Mesendoderm (in vitro differentiated cells): ENCODE measurements at regions not wholly inside any gene's neighbourhood (a gene's known extent, or its start where the extent isn't known, plus 50 kb on each side); places are given as distances from the start of the nearest gene placed in this dataset.

Source experiments
- DNase-seq: peaks from one replicate; pipeline ENCODE4 v3.0.0; 2013
- H2AK5ac ChIP-seq: 2 replicates; pipeline ENCODE4 v1.6.1; 2013; ENCODE audit warnings: low read length, inconsistent platforms
- H2BK120ac ChIP-seq: 2 replicates; pipeline ENCODE4 v1.6.1; 2013; ENCODE audit warnings: low read depth, mild to moderate bottlenecking, low read length, moderate library complexity, mixed read lengths
- H2BK15ac ChIP-seq: replicated peaks from 2 replicates; pipeline ENCODE4 v1.6.1; 2013; ENCODE audit warnings: low read depth, mild to moderate bottlenecking, moderate library complexity
- H2BK5ac ChIP-seq: 2 replicates; pipeline ENCODE4 v1.6.1; 2013; ENCODE audit warnings: low read length, inconsistent platforms
- H3K18ac ChIP-seq: 2 replicates; pipeline ENCODE4 v1.6.1; 2013; ENCODE audit warnings: mild to moderate bottlenecking, low read length, mixed read lengths
- H3K23ac ChIP-seq: one replicate; pipeline ENCODE4 v1.6.1; 2013; ENCODE audit warnings: low read length
- H3K27ac ChIP-seq: 2 replicates; pipeline ENCODE4 v1.5.1; 2013; ENCODE audit warnings: low read depth, mild to moderate bottlenecking, inconsistent platforms, low read length, moderate library complexity
- H3K27me3 ChIP-seq: 2 replicates; pipeline ENCODE4 v1.6.1; 2013; ENCODE audit warnings: low read length, control low read depth, mild to moderate bottlenecking, inconsistent platforms; ENCODE audit not compliant: insufficient read depth, poor library complexity
- H3K36me3 ChIP-seq: 2 replicates; pipeline ENCODE4 v1.6.1; 2013; ENCODE audit warnings: low read length, inconsistent platforms; ENCODE audit not compliant: control insufficient read depth, insufficient read depth
- H3K4ac ChIP-seq: one replicate; pipeline ENCODE4 v1.6.1; 2013; ENCODE audit warnings: low read depth, mild to moderate bottlenecking, low read length, moderate library complexity
- H3K4me1 ChIP-seq: 2 replicates; pipeline ENCODE4 v1.6.1; 2013; ENCODE audit warnings: low read depth, low read length, inconsistent platforms; ENCODE audit not compliant: control insufficient read depth
- H3K4me2 ChIP-seq: 2 replicates; pipeline ENCODE4 v1.6.1; 2013; ENCODE audit warnings: low read length
- H3K4me3 ChIP-seq: 2 replicates; pipeline ENCODE4 v1.5.1; 2013; ENCODE audit warnings: mild to moderate bottlenecking, low read length
- H3K56ac ChIP-seq: one replicate; pipeline ENCODE4 v1.6.1; 2013; ENCODE audit warnings: low read length
- H3K79me1 ChIP-seq: 2 replicates; pipeline ENCODE4 v1.6.1; 2013; ENCODE audit warnings: low read length, inconsistent platforms
- H3K79me2 ChIP-seq: 2 replicates; pipeline ENCODE4 v1.6.1; 2013; ENCODE audit warnings: mild to moderate bottlenecking, low read length; ENCODE audit not compliant: control insufficient read depth, insufficient read depth
- H3K9ac ChIP-seq: 2 replicates; pipeline ENCODE4 v1.6.1; 2013; ENCODE audit warnings: low read length, inconsistent platforms
- H4K5ac ChIP-seq: one replicate; pipeline ENCODE4 v1.6.1; 2013; ENCODE audit warnings: low read length
- H4K8ac ChIP-seq: one replicate; pipeline ENCODE4 v1.6.1; 2013; ENCODE audit warnings: low read depth, mild to moderate bottlenecking, control low read depth, low read length, moderate library complexity
- WGBS: extraction: QIAGEN DNeasy Blood & Tissue Kit; methylation state at CpG from one replicate; pipeline ENCODE4 v1.1.7; 2013; ENCODE audit warnings: low lambda C conversion rate, missing lambda C conversion rate; ENCODE audit not compliant: insufficient coverage; ENCODE audit errors: extremely low coverage; 5-methylcytosine and 5-hydroxymethylcytosine counted together

DNA sequence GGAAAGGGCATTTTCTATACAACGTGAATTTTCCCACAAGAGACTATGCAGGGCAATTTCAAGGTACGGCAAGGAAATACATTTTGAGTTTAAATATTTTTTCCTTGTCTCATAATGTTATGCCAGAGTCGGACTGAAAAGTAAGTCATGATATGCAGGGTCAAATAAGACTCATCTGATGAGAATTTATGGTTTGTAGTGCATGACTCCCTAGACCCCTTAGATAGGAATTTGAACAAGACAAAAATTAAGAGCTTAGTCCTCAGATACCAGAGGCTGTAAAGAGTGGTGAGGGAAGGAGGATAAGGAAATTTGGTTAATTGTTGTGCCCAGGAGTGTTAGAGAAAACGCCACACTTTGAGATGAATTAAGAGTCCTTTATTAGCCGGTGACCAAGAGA is 616.6 kb downstream of the XPNPEP1 start:
- DNase-seq, result peak; percentile 62
- no CpG with 5 or more reads among the region's 5 CpGs for WGBS

DNA sequence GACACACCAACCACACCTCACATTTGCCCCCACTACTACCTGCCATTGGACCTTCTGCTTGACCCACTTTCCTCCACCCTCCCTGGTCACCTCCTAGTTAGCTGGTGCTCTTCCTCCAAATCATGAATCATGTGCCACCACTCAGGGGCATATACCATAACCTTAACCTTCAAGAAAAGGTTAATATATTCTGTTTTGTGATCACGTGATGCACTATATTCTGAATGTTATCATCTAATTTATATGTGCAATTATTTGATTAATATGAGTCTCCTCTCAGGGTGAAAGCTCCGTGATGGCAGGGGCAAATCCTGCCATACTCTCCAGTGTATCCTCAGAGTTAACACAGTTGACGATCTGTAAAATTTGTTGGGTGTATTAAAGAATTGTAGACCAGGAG is 635.5 kb downstream of the XPNPEP1 start:
- Histone ChIP-seq H2BK5ac (no peak overlapping the region), H3K23ac (no peak overlapping the region)

More for the DNA sequence above, 616.6 kb downstream of the XPNPEP1 start:
- Histone ChIP-seq H3K27me3 (no peaks in the 10 kb centered on the region), H3K9ac (no peak overlapping the region), H2BK120ac (peak overlapping the region; percentile 61), H3K27ac (peak overlapping the region; percentile 81), H4K5ac (no peak overlapping the region), H3K4ac (peak overlapping the region; percentile 16), H2BK15ac (no peak overlapping the region), H3K79me2 (no peaks in the 10 kb centered on the region), H3K18ac (peak overlapping the region; percentile 60), H4K8ac (no peak overlapping the region), H3K23ac (no peak overlapping the region), H3K79me1 (no peaks in the 10 kb centered on the region), H2BK5ac (peak overlapping the region; percentile 70), H3K4me3 (no peak overlapping the region), H3K36me3 (no peaks in the 10 kb centered on the region), H3K56ac (peak overlapping the region; percentile 52), H3K4me1 (peaks cover 12% of the 10 kb centered on the region), H3K4me2 (no peak overlapping the region), H2AK5ac (no peak overlapping the region)

DNA sequence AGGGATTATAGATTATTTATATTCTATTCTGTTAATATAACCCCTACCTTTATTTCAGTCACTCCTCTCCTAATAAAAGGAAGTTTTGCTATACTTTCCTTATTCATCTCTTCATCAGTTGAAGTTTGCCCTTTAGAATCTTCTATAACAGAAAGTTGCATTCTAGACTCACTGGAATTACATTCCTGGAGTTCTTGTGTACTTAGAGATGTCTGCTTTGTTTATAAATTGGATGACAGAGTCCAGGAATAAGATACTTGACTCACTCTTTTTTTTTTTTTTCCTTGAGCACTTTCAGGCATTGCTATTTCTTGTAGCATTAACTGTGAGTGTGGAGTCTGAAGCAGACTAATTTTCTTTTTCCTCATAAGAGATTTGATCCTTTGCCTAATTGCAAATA is 640.8 kb downstream of the XPNPEP1 start:
- H3K27ac ChIP-seq, result no peak overlapping the region

More for the DNA sequence above, 635.5 kb downstream of the XPNPEP1 start:
- no peak overlapping the region for H3K56ac ChIP-seq
- no CpG with 5 or more reads among the region's 3 CpGs for whole genome bisulfite sequencing
- no peak overlapping the region for H3K4ac ChIP-seq
- no peak overlapping the region for H2AK5ac ChIP-seq
- H3K36me3 ChIP-seq, result no peaks in the 10 kb centered on the region
- H3K79me1 ChIP-seq, result no peaks in the 10 kb centered on the region
- H3K4me2 ChIP-seq, result no peak overlapping the region
- H3K79me2 ChIP-seq, result no peaks in the 10 kb centered on the region
- no peaks in the 10 kb centered on the region for H3K27me3 ChIP-seq
- H4K8ac ChIP-seq, result no peak overlapping the region
- H3K4me3 ChIP-seq, result no peak overlapping the region
- no peak overlapping the region for H2BK15ac ChIP-seq
- no peak for DNase-seq
- H3K27ac ChIP-seq, result no peak overlapping the region
- no peak overlapping the region for H2BK120ac ChIP-seq
- no peak overlapping the region for H3K9ac ChIP-seq
- H3K18ac ChIP-seq, result no peak overlapping the region
- no peaks in the 10 kb centered on the region for H3K4me1 ChIP-seq
- H4K5ac ChIP-seq, result no peak overlapping the region

DNA sequence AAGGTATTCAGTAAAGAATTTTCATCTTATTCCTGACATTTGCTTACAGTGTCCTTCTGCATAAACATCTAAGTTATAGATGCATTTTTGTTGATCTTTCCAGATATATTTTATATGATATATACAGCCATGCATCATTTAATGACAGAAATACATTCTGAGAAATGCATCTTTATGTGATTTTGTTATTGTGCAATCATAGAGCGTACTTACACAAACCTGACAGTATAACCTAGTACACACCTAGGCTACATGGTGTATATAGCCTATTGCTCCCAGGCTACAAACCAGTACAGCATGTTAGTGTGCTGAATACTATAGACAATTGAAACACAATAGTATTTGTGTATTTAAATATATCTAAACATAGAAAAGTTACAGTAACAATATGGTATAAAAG is 642.0 kb downstream of the XPNPEP1 start:
- WGBS, result no CpG with 5 or more reads among the region's 1 CpG
- H2BK120ac ChIP-seq, result no peak overlapping the region
- DNase-seq, result no peak

More for the DNA sequence above, 640.8 kb downstream of the XPNPEP1 start:
- Histone ChIP-seq H2AK5ac (no peak overlapping the region), H3K23ac (no peak overlapping the region), H3K27me3 (no peaks in the 10 kb centered on the region), H3K79me2 (no peaks in the 10 kb centered on the region), H4K8ac (no peak overlapping the region), H3K9ac (no peak overlapping the region), H3K4ac (no peak overlapping the region), H3K56ac (no peak overlapping the region), H3K4me3 (no peak overlapping the region), H3K18ac (no peak overlapping the region), H3K79me1 (no peaks in the 10 kb centered on the region), H2BK120ac (no peak overlapping the region), H4K5ac (no peak overlapping the region), H3K36me3 (no peaks in the 10 kb centered on the region), H2BK5ac (no peak overlapping the region), H3K4me1 (no peaks in the 10 kb centered on the region), H2BK15ac (no peak overlapping the region), H3K4me2 (no peak overlapping the region)
- DNase-seq, result no peak

DNA sequence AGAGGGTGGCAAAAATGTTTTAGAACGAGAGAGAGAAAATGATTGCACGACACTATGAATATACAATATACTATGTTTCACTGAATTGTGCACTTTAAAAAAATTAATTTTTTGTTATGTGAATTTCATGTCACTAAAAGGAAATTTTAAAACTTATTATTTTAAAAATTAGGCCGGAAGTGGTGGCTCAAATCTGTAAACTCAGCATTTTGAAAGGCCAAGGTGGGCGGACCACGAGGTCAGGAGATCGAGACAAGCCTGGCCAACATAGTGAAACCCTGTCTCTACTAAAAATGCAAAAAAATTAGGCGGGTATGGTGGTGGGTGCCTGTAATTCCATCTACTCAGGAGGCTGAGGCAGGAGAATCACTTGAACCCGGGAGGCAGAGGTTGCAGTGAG is 642.5 kb downstream of the XPNPEP1 start:
- Histone ChIP-seq H4K8ac (no peak overlapping the region), H2AK5ac (no peak overlapping the region), H3K4ac (no peak overlapping the region), H3K27ac (no peak overlapping the region), H3K79me2 (no peaks in the 10 kb centered on the region), H2BK120ac (no peak overlapping the region), H2BK15ac (no peak overlapping the region), H3K23ac (no peak overlapping the region), H4K5ac (no peak overlapping the region), H3K18ac (no peak overlapping the region), H3K4me3 (no peak overlapping the region), H3K4me1 (no peaks in the 10 kb centered on the region), H3K4me2 (no peak overlapping the region), H3K36me3 (no peaks in the 10 kb centered on the region), H2BK5ac (no peak overlapping the region), H3K9ac (no peak overlapping the region), H3K79me1 (no peaks in the 10 kb centered on the region), H3K27me3 (no peaks in the 10 kb centered on the region), H3K56ac (no peak overlapping the region)
- DNase-seq, result no peak
- WGBS, result 100% methylated on average over 1 of the region's 8 CpGs

More for the DNA sequence above, 642.0 kb downstream of the XPNPEP1 start:
- H3K18ac ChIP-seq, result no peak overlapping the region
- no peaks in the 10 kb centered on the region for H3K36me3 ChIP-seq
- H3K27me3 ChIP-seq, result no peaks in the 10 kb centered on the region
- no peak overlapping the region for H2AK5ac ChIP-seq
- H3K4me3 ChIP-seq, result no peak overlapping the region
- H4K8ac ChIP-seq, result no peak overlapping the region
- no peak overlapping the region for H3K56ac ChIP-seq
- no peak overlapping the region for H3K4ac ChIP-seq
- no peak overlapping the region for H3K4me2 ChIP-seq
- no peaks in the 10 kb centered on the region for H3K4me1 ChIP-seq
- H3K79me2 ChIP-seq, result no peaks in the 10 kb centered on the region
- H2BK5ac ChIP-seq, result no peak overlapping the region
- H2BK15ac ChIP-seq, result no peak overlapping the region
- H3K23ac ChIP-seq, result no peak overlapping the region
- no peak overlapping the region for H3K9ac ChIP-seq
- H3K79me1 ChIP-seq, result no peaks in the 10 kb centered on the region
- H3K27ac ChIP-seq, result no peak overlapping the region
- H4K5ac ChIP-seq, result no peak overlapping the region

DNA sequence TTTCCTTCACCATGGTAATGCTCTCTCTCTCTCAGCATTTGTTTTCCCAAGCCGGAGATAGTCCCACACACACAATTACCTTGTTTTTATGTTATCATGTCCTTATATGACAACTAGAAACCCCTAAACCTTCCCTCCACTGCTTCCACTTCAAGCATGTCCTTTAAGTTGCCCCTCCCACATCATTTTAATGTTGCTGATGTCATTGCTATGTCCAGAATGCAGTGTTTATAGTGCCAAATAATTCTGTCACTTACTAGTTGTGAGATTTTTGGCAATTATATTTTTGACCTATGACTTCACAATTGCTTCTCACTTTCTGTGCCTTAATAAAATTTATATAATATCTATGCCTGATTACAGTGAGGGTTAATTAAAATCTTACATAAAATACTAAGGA is 645.9 kb downstream of the XPNPEP1 start:
- DNase-seq, result no peak
- Histone ChIP-seq H3K27me3 (no peaks in the 10 kb centered on the region), H2BK5ac (no peak overlapping the region), H3K4ac (no peak overlapping the region), H2BK120ac (no peak overlapping the region), H3K79me2 (no peaks in the 10 kb centered on the region), H3K56ac (no peak overlapping the region), H4K8ac (no peak overlapping the region), H3K23ac (no peak overlapping the region), H2AK5ac (no peak overlapping the region), H3K4me3 (no peak overlapping the region), H3K4me2 (no peak overlapping the region), H4K5ac (no peak overlapping the region), H3K18ac (no peak overlapping the region), H3K36me3 (no peaks in the 10 kb centered on the region), H2BK15ac (no peak overlapping the region), H3K4me1 (no peaks in the 10 kb centered on the region), H3K9ac (no peak overlapping the region), H3K79me1 (no peaks in the 10 kb centered on the region), H3K27ac (no peak overlapping the region)
- no CpG with 5 or more reads among the region's 1 CpG for WGBS
